HEK293T (cell line): ENCODE measurements at regions not wholly inside any gene's neighbourhood (a gene's known extent, or its start where the extent isn't known, plus 50 kb on each side); places are given as distances from the start of the nearest gene placed in this dataset.

Source experiments
- BHLHE40 ChIP-seq: fragments of 450-650 bp; IDR thresholded peaks from 2 replicates; pipeline ENCODE4 v1.6.1; 2016; ENCODE audit warnings: mild to moderate bottlenecking, moderate library complexity, borderline replicate concordance
- ELF4 ChIP-seq: fragments of 450-650 bp; IDR thresholded peaks from 2 replicates; pipeline ENCODE4 v1.6.1; 2017; ENCODE audit warnings: antibody characterized with exemption
- FOXA1 ChIP-seq: fragments of 450-650 bp; IDR thresholded peaks from 2 replicates; pipeline ENCODE4 v1.6.1; 2016; ENCODE audit warnings: mild to moderate bottlenecking
- SP1 ChIP-seq: fragments of 450-650 bp; IDR thresholded peaks from 2 replicates; pipeline ENCODE4 v1.6.1; 2017
- SUZ12 ChIP-seq: fragments of 450-650 bp; IDR thresholded peaks from 2 replicates; pipeline ENCODE4 v1.6.1; 2016; ENCODE audit warnings: mild to moderate bottlenecking
- TF ChIP-seq, protein P1 (sequence below): fragments of 450-650 bp; IDR thresholded peaks from 2 replicates; pipeline ENCODE4 v1.6.1; 2016

DNA sequence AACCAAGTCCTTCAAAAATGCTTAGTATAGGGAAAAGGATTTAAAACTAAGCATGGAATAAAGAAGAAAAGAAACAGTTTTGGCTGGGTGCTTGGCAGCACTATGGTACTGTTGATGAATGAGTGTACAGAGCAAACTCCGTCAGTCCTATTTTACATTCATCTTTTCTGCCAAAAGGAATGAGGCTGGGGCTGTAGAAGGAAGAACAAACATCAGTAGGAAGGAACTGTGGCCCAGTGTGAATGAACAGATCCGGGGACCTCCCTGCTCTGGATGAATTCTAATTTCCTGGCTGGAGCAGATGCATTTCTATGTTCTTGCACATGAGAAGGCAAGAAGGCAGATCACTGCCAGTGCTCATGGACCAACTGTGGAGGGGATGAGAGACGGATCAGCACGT, 474.0 kb upstream of the MEIS1 start:
- TF ChIP-seq SUZ12 (no peak), BHLHE40 (no peak), FOXA1 (no peak), SP1 (no peak), ELF4 (no peak)
- TF ChIP-seq, protein P1, sequence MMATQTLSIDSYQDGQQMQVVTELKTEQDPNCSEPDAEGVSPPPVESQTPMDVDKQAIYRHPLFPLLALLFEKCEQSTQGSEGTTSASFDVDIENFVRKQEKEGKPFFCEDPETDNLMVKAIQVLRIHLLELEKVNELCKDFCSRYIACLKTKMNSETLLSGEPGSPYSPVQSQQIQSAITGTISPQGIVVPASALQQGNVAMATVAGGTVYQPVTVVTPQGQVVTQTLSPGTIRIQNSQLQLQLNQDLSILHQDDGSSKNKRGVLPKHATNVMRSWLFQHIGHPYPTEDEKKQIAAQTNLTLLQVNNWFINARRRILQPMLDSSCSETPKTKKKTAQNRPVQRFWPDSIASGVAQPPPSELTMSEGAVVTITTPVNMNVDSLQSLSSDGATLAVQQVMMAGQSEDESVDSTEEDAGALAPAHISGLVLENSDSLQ = no peak
